8988T (cell line): ENCODE measurements at regions not wholly inside any gene's neighbourhood (a gene's known extent, or its start where the extent isn't known, plus 50 kb on each side); places are given as distances from the start of the nearest gene placed in this dataset.

Experiments
- DNase-seq: peaks from one replicate; pipeline ENCODE4 v3.0.0; 2011

DNA sequence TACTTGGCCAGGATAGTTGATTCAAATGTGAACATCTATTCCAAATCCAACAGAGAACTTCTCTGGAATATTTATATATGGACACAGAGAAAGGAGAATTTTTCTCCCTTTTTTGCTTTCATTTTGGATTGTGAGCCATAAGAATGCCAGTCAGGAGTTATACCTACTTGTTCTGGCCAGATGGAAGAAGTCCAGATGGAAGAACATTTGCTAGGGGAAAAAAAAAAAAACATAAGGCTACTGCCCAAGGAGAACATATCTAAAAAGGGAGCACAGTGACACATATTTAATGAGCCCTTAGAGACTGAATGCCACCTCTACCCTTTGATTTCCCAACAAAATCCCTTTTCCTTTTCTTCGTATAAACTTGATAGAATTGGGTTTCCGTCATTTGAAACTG, 61.7 kb upstream of the PPP2R2B start:
- DNase-seq, result no peak

- no peak for DNase-seq
Observed at GRCh38 chr5:146944019-146944418, 65.5 kb upstream of the PPP2R2B start.

- DNase-seq, result no peak
Observed at GRCh38 chr5:146944764-146945616, 66.4 kb upstream of the PPP2R2B start.

DNA sequence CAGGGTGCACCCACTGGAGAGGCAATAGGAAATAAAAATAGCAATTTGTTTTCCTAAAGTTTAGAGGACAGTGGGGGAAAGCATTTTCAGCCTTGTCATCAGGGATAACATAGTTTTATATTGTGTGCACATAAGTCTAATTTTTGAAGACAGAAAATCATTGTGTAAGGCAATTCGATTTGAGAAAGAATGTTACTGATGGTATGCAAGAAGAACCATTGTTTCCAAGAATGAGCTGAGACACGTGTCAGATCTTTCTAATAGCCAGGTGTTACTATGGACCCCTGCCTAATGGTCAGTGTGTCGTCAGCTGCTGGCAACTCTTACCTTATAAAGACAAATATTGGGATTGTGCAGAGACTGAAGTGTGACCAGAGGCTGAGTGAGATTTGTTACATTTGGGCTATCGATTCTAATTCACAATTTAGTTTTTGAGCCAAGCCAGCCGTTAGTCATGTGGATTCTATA, 67.1 kb upstream of the PPP2R2B start:
- no peak for DNase-seq

DNA sequence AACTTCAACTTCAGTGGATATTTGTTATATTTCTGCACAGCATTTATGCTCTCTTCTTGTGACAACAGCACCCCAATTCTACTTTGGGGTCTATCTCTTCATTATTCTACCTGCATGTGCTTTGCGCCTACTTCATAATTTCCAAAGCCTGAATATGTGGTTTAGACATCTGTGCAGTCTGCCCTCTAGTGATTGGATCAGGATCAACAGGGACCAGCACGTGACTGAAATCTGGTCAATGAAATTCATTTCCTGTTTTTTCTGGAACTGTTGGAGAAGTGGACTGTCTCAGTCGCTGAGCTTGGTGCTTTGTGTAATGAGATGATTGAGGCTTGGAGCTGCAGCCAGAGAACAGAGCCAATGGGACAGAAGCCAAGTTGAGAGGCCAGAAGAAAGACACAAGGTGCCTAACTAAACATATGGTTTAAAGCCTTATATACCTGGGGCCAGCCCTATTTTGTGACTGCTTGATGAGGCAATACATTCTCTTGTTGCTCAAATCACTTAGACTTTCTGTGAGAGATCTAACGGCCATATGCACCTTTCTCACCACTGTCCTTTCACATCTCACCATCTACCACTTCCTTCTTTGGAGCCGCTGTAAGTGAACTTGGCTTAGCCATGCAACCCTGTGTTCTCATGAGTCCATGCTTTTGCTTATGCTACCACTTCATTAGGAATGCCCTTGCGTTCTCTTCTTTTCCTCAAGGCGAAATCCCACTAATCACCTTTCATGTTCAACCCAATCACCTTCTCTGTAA, 68.8 kb upstream of the PPP2R2B start:
- DNase-seq, result no peak

DNA sequence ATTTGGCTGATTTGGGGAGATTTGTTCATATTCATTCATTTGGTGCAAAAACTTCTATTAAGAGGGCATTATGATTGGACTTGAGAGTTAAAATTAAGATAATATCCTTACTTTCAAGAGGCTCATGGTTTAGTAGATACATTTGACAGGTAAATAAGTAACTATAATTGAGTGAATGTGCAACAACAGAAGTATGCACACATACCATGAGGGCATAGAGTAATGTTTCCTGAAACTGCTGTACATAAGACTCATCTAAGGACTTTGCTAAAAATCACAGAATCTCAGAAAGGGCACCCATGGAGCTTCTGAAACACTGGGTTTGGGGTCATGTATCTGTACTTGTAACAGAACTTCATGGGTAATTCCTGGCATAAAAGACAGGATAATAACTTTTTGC, 70.1 kb upstream of the PPP2R2B start:
- no peak for DNase-seq

DNA sequence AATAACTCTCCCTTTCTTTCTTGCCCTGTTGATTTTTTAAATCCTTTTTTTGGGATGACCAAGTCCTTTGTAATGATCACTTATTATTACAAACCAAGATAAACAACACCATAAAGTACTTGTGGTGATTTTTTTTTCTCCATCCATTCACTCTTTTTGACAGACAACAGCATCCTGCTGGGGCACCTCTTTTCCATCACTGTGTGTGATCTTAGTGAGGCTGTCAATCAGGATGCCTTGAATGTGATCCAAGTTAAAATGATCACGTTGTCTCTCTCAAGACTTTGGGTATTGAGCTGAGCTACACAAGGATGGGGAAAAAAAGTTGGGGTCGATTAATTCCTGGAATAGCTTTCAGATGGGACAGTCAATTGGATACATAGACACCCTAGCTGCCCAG, 73.6 kb upstream of the PPP2R2B start:
- DNase-seq, result no peak

GRCh38 chr5:146956217-146956616, 77.7 kb upstream of the PPP2R2B start:
- no peak for DNase-seq

- DNase-seq, result no peak
Observed at GRCh38 chr5:146959360-146959759, 80.8 kb upstream of the PPP2R2B start.

DNA sequence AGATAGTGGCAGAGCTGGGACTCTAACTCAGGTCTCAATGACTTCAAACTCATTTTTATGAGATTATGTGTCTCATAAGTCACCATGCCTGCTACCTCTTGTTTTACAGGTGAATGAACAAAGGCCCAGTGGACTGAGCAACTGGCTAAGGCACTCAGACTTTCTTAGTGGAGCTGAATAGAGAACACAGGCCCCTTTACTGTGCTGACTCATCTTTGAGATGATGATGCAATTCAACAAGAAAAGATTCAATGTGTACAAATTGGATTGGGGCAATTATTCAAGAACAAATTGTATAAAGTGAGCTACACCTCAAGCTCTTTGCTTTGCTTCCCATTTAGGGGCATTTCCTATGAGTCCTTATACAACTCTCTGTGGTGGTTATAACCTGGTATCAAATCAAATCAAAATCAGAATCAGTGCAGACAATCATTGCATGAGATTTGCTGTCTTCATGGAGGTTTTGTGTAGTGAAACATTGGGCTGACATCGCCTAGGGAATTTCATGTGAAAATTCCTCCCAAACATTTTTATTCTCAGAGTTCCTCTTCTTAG, 84.3 kb upstream of the PPP2R2B start:
- no peak for DNase-seq

- peak; percentile 4 for DNase-seq
Observed at GRCh38 chr5:146965761-146966659, 87.5 kb upstream of the PPP2R2B start.

- DNase-seq, result no peak
Observed at GRCh38 chr5:146967646-146968045, 89.1 kb upstream of the PPP2R2B start.

- no peak for DNase-seq
Observed at GRCh38 chr5:146971401-146971800, 92.8 kb upstream of the PPP2R2B start.

GRCh38 chr5:146986469-146986868, 107.9 kb upstream of the PPP2R2B start:
- no peak for DNase-seq

GRCh38 chr5:146993876-146994530, 115.4 kb upstream of the PPP2R2B start:
- DNase-seq, result no peak

DNA sequence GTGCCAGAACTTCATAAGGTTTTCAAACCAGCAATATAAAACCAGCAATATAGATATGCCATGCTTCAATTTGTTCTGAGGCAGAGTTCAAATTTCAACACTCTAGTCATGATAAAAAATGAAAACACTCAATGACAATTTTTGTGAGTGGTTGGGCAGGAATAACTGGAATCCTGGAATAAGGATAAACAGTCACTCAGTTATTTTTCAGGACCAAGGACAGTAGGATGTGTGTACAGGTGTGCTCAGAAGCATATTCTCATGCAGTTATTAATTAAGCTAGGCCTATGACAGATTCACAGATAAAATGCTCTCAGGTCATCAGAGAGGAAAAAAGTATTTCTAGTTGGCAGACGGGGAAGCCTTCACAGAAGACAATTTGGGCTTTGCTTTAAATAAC, 117.3 kb upstream of the PPP2R2B start:
- DNase-seq, result no peak

- DNase-seq, result no peak
Observed at GRCh38 chr5:147015405-147015804, 136.8 kb upstream of the PPP2R2B start.

- DNase-seq, result no peak
Observed at GRCh38 chr5:147017191-147017590, 138.6 kb upstream of the PPP2R2B start.

DNA sequence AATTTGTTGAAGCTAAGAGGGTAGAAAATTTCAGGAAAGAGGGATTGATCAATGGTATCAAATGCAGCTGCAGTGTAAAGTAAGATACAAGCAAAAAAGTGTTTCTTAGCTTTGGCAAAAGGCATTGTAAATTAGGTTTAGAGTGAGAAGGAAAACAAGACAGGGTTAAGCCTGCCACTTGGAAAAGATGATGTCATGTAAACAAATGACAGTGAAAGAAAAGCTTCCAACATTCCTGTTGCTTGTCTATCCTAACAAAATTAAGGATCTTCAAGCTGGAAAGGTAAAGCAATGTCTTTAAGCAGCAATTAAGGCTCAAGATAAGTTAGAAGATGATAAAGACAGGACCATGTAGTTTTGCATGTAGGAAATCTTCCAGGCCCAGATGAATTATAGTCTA, 139.1 kb upstream of the PPP2R2B start:
- no peak for DNase-seq

GRCh38 chr5:147018812-147019211, 140.3 kb upstream of the PPP2R2B start:
- no peak for DNase-seq

GRCh38 chr5:147036691-147037245, 158.2 kb upstream of the PPP2R2B start:
- DNase-seq, result no peak
